ENCODE measurements at regions not wholly inside any gene's neighbourhood (a gene's known extent, or its start where the extent isn't known, plus 50 kb on each side); places are given as distances from the start of the nearest gene placed in this dataset.

- TF ChIP-seq, protein P1, sequence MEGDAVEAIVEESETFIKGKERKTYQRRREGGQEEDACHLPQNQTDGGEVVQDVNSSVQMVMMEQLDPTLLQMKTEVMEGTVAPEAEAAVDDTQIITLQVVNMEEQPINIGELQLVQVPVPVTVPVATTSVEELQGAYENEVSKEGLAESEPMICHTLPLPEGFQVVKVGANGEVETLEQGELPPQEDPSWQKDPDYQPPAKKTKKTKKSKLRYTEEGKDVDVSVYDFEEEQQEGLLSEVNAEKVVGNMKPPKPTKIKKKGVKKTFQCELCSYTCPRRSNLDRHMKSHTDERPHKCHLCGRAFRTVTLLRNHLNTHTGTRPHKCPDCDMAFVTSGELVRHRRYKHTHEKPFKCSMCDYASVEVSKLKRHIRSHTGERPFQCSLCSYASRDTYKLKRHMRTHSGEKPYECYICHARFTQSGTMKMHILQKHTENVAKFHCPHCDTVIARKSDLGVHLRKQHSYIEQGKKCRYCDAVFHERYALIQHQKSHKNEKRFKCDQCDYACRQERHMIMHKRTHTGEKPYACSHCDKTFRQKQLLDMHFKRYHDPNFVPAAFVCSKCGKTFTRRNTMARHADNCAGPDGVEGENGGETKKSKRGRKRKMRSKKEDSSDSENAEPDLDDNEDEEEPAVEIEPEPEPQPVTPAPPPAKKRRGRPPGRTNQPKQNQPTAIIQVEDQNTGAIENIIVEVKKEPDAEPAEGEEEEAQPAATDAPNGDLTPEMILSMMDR (IDR thresholded peaks at IDR 0.05 in 8 of 11, conservative IDR thresholded peaks at IDR 0.05 in 3 of 11): peak in 8 of 11 experiments; percentile 29 to 60 (median 52)
- no peak for TF ChIP-seq POLR2AphosphoS5 (IDR thresholded peaks at IDR 0.05)
These were observed 280.3 kb downstream of the CDC5L start for GRCh38 chr6:44667668-44668390.
